Dermis blood vessel endothelial cell (primary cell): ENCODE measurements at regions not wholly inside any gene's neighbourhood (a gene's known extent, or its start where the extent isn't known, plus 50 kb on each side); places are given as distances from the start of the nearest gene placed in this dataset.
A peak's percentile ranks its signal among the peaks of the same experiment; 100 is the strongest.

Experiments
- DNase-seq: peaks from one replicate; pipeline ENCODE4 v3.0.0; 2010

DNA sequence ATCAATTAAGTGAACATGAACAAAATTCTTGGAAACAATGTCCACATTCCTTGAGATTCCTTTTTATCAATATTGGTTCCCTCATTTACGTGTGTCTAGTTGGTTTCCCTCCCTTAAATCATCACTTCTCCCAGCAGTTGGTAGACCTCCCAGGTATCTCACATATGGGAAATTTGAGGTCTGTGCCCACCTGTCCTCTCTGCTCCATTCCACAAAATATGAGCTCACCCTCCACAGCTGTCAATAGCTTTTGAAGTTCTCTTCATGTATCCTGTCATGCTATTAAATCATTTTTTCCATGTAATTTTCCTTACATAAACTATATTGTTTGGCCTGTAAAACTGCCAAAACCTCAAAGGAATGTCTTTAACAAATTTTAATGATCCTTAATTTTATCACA is 992.2 kb upstream of the ACVR2A start:
- DNase-seq = no peak

DNA sequence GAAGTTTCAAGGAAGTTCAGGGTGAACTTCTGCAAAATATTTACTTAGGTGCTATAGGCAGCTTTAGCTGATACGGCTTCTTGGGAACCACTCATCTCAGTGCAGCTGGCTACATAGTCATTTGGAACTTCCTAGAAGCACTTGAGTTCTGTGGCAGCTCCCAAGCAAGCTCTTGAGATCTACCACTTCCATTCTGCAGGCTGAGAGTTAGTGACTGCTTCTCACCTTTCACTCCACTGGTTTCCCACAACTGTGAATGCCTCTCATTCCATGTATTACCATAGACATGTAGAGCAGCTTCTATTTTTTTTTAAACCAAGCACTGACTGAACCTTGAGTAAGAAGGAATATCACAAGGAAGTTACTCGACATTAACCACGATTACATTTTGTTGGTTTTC is 994.1 kb upstream of the ACVR2A start:
- DNase-seq = no peak

DNA sequence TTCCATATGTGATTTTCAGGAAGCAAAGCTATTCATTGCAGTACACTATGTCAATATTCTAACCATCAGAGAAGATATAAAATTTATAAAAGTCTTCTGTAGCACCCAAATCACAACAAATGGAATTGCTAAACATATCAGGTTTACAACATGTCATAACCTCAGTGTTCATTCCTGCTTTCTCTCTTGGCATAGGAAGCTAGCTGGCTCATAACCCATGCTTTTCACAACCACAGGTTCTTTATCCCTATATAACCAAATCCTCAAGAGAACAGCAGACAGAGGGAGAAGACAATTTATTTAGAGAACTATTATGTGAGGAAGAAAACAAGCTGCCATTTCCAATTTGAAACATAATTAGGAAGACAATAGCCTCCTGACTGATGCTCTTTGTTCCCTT is 997.0 kb upstream of the ACVR2A start:
- no peak for DNase-seq

- DNase-seq = no peak
Measured at GRCh38 chr2:146844226-146844990, 1000.4 kb upstream of the ACVR2A start.

DNA sequence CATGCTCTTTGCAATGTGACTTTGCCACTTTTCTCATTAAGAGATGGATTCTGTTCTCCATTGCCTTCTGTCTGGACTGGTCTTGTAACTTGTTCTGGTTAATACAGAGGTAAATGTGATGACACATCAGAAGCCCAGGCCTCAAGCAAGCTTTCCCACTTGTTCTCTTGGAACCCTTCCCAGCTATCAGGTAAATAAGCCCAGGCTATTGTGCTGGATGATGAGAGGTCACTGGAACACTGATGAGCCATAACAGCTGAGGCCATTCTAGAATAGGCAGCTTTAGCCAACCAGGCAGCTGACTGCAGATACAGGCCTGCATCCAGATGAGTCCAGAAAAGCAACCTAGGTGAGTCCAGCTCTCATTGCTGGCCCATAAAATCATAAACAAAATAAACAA is 1007.0 kb upstream of the ACVR2A start:
- peak; percentile 75 for DNase-seq

- DNase-seq = no peak
Measured at GRCh38 chr2:146826388-146826787, 1018.4 kb upstream of the ACVR2A start.

DNA sequence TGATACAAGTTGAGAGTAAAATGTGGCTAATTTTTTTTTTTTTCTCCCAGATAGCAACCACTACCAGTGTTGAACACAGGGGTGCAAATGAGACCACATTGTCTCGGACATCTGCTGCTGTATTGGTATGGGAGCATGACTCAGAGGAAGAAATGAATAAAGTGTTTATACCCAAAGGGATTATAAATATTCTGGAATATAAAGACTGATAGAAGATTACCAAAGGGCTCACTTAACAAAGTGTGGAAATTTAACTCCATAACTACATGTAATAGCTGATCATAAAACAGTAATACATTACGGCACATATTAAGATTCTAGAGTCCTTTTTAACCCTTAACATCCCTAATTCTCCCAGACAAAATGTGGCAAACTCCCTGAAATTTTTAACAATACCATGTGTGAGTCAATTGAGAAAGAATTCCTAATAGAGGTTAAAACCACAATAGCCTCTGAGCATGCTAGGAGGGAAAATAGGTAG is 1023.0 kb upstream of the ACVR2A start:
- peak; percentile 89 for DNase-seq

DNA sequence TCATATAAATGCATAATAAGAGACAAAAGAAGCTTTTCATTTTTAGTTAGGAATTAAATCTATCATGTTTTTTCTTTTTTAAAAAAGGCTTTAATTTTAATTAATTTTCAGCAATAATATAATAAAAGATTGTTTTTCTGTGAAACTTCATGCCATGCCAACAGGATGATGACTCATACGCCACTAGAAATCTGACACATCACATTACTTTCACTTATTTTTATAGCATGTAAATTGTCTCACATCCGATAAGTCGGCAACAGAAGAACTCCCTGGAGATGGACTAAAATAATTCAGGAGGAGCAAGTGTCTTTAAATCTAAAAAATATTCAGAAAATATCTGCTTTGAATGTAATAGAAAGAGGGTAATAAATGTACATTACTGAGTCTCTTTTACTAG is 1024.2 kb upstream of the ACVR2A start:
- DNase-seq = peak; percentile 88

DNA sequence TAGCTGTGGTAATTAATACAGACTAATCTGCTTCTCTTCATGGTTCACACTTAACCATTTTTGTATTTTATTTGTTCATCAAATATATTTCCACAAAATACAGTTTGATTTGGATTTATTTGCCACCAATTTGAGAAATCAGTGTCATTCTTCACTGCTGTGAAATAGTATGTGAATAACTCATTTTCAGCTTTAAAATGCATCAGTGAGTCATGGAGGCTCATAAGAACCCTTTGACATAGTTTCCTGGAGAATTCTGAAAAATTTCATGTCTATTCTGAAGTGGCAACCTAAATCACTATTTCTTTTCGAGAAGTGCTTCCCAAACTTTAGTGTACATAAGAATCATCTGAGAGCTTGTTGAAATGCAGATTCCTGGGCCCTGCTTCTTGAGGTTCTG is 1026.7 kb upstream of the ACVR2A start:
- DNase-seq = peak; percentile 32

DNA sequence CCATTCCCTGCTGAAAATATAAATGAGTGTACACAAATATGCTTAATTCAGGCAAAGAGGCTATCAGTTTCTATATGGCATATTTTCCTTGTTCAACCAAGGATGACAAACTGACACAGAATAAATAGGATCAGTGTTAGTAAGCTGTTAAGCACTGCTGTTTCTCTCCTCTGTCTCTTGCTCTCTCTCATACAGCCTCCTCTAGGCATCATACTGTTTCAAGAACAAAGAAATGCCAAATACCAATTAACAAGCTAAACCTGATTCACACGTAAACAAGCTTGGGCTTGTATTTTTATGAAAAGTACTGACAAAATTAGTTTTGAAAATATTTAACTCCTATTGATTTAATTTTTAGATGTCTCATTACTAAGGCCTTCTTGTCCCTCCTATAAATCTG is 1027.2 kb upstream of the ACVR2A start:
- DNase-seq = no peak

DNA sequence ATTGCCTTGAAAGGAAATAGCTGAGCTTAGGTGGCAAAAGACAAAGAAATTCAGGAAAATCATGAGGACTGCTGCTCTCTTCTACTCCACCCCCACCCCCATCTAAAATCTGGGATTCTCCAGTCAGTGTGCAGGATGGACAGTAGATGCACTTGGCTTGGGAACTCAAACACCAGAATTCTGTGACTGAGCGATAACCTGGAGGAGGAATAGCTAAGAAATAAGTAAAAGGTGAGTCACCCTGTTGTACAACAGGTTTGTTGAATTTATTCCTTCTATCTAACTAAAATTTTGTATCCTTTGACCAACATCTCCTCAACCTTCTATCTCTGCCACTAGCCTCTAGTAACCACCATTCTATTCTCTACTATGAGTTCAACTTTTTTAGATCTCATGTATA is 1029.9 kb upstream of the ACVR2A start:
- DNase-seq = no peak

DNA sequence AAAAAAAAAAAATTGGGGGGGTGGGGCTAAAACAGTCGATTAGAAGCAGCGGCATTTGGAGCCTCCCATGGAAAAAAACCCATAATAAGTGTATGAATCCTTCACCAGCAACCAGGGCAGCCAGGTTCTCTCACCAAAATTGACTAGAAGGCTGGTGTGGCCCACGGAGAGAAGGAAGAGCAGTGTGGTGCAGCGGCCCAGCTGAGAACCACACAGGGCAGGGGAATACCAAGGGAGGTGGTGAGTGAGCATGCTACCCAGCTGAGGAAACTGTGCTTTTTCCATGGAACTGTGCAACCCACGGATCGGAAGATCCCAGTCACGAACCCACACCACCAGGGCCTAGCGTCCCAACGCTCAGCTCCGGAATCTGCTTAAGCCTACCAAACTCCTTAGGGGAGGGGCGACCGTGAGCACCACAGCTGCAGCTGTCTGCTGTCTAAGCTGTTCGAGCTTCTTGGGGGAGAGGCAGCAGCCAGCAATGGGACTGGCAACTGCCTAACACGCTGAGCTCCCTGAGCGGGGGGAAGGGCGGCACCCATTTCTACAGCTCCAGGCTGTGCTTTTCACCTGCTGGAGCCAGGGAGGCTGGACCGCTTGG is 1037.2 kb upstream of the ACVR2A start:
- no peak for DNase-seq

GRCh38 chr2:146806364-146807005 is 1038.3 kb upstream of the ACVR2A start:
- DNase-seq = no peak

GRCh38 chr2:146804288-146804687 is 1040.5 kb upstream of the ACVR2A start:
- DNase-seq = no peak

DNA sequence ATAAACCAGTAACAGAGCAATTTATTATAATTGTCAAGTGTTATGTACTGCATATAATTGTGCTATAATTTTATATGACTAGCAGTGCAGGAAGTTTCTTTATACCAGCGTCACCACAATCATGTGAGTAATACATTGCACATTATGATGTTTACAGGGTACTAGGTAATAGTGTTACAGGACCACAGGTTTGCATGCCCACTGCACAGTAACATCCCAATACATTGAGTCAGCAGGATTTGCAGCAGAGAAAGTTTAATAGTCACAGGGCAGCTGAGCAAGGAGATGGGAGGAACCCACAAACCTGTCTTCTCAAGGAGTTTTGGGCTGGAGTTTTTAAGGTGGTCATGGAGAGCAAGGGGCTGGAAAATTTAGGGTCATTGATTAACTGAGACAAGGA is 1042.9 kb upstream of the ACVR2A start:
- no peak for DNase-seq

GRCh38 chr2:146786396-146786795 is 1058.4 kb upstream of the ACVR2A start:
- DNase-seq = no peak

- no peak for DNase-seq
Measured at GRCh38 chr2:146785101-146785500, 1059.7 kb upstream of the ACVR2A start.

DNA sequence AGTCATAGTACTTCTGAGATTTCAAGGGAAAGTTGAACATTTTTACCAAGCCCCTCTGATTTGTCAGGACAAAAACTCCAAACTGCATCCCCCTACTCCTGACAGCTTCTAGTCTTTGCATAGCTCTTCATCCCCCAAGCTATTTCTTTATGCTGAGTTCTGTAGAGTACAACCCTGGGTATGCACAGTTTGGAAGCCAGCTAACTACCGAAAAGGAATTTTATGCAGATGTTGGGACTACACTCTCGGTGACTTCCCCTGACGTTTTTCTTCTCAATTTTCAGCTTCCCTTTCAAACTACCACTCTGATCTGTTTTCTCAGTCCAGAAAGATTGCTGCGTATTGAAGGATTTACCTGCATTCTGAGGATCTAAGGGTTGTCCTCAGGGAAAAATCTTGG is 1060.2 kb upstream of the ACVR2A start:
- DNase-seq = no peak

DNA sequence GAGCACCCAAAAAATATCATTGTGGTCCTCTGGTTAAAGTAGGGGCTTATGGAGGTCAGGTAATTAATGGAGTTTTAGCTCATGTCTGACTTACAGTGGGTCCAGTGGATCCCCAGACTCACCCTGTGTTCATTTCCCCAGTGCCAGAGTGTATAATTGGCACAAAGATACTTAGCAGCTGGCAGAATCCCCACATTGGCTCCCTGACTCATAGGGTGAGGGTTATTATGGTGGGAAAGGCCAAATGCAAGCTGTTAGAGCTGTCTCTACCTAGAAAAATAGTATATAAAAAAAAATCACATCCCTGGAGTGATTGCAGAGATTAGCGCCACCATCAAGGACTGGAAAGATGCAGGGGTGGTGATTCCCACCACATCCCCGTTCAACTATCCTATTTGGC is 1067.6 kb upstream of the ACVR2A start:
- no peak for DNase-seq

DNA sequence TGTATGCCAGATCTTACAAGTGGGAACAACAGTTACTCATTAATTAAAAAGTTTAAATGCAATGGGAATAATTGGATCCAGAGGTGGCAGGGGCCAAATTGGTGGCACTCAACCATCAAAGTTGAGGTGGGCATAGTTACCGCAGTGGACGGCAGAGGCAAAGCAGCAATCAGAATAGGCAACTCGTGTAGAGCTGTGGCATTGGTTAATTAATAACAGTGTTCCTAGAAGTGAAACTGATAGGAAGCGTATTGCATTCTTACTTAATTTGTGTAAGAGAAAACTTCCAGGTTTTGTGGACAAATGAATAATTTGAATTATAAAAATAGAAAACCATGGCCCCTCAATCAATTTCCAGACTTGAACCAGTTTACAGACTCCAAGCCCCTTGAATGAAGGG is 1068.2 kb upstream of the ACVR2A start:
- no peak for DNase-seq

DNA sequence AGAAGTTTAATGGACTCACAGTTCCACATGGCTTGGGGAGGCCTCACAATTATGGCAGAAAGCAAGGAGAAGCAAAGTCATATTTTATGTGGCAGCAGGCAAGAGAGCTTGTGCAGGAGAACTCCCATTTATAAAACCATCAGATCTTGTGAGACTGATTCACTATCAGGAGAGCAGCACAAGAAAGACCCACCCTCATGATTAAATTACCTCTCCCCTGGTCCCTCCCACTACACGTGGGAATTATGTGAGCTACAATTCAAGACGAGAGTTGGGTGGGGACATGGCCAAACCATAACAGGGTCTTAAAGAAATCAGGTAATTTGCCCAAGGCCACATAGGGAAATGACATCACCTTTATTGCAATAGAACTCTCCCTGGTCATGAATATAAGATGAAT is 1073.3 kb upstream of the ACVR2A start:
- DNase-seq = no peak

GRCh38 chr2:146764301-146764700 is 1080.5 kb upstream of the ACVR2A start:
- DNase-seq = no peak

DNA sequence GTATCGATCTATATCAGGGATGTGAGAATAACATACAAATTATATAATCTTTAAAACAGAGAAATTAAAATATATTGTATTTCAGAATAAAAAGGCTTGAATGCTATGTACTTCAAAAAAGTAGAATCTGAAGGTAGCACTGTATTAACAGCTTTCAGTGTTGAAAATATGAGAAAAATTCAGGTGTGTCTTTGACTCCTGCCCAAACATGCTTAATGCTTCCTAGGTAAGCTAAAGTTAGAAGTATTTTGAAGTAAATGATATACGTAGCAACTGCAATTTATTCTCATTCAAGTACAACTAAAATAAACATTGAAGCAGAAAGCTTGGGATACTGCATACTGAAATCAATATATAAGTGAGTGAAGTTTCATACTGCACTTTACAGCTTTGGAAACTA is 1082.0 kb upstream of the ACVR2A start:
- DNase-seq = no peak

GRCh38 chr2:146754606-146755005 is 1090.2 kb upstream of the ACVR2A start:
- no peak for DNase-seq
